Stimulated activated CD4-positive, alpha-beta T cell treated with anti-CD3 and anti-CD28 coated beads, Interleukin-1b, Interleukin-23, amount 100 ng/mL, for 48 hours (primary cell): ENCODE measurements at regions not wholly inside any gene's neighbourhood (a gene's known extent, or its start where the extent isn't known, plus 50 kb on each side); places are given as distances from the start of the nearest gene placed in this dataset.

ENCODE experiments used
- DNase-seq: peaks from one replicate; pipeline ENCODE4 v3.0.0-alpha.2; 2020

DNA sequence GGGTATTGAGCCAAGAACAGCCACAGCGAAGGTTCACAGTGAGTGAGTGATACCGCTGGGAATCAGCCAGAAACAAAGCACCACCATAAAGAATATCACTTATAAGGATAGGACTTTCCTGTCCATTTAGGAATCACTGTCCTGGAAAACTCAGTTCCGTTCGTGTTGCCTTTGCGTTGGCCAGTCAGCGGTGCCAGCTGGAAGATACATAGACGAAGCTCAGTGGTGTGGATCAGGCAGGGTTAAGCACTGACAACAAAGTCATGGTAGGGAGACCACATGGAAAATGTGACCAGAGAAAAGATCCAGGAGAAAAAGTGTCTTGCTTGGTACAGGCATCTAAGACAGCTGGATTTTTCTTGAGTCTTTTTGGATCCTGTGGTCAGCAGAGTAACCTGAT, 579.7 kb upstream of the DPP6 start:
- no peak for DNase-seq

- no peak for DNase-seq
Observed at GRCh38 chr7:153473185-153473584, 579.0 kb upstream of the DPP6 start.

DNA sequence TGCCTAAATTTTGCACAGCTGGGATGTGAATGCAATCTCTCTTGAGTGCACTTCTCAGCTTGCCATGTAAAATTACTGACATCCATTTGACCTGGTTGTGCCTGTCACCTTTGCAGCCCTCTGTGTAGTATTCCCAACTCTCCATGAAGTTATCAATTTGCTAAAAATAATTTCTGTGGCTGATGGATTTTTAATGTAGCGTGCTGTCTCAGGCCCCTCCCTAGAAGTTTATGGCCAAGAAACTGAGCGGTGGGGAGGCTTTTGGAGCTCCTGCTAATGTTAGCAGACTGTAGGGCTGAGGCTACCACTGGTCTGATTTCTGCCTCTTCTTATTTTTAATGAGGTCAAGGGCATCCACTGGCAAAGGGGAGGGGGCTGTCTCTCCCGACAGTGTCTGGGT, 577.0 kb upstream of the DPP6 start:
- no peak for DNase-seq

GRCh38 chr7:153476166-153476565, 576.0 kb upstream of the DPP6 start:
- DNase-seq, result no peak

DNA sequence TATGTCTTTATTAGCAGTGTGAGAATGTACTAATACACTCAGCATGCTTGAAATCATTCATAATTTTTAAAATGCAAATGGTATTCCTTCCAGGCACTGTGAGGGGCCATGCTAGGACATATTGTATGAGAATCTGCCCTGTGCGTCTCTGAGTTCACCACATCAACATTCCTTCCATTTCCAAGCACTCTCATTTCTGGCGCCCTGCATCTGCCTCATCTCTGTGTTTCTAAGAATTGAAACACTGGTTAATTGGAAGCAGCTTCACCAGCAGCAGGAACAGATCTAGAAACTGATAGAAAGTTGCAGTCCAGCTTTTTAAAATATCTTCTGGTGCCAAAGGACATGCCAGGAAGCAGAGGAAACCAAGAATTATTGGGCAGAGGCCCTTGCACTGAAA, 555.9 kb upstream of the DPP6 start:
- DNase-seq, result no peak

GRCh38 chr7:153503093-153503492, 549.1 kb upstream of the DPP6 start:
- no peak for DNase-seq

DNA sequence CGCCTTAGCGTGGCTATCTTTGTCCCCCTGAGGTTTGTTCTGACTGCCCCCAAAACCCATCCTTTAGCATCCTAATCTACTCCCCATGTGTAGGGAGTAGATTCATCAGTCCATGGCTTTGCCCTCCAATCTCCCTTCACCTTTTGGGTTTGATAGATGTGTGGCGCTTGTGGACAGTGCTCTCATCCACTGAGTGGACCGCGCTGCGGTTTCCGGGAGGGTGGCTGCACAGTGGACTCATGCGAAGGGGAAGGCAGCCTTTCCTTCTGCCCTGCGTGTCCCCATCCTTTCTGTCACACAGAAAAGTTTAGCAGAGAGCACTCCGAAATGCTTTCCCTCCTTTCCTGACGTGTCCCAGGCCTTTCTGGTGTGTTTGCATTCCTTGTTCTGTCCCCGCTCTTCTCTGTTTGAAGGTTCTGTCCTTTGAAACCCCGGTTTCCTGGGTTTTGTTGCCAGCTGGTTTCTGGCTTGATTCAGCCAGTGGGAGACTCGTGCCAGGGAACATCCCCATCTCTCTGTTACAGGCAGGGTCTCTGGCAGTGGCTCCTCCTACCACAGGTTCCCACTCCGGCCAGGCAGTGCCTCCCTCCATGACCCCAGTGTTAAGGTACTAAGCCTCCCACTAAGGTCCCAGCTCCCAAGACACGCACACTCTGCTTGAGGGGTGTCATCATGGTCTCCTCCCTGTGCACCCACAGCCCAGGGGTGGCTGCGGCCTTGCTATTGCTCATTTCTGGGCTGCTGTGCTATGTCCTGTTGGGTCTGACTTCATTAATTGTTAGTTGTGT, 547.7 kb upstream of the DPP6 start:
- DNase-seq, result no peak

DNA sequence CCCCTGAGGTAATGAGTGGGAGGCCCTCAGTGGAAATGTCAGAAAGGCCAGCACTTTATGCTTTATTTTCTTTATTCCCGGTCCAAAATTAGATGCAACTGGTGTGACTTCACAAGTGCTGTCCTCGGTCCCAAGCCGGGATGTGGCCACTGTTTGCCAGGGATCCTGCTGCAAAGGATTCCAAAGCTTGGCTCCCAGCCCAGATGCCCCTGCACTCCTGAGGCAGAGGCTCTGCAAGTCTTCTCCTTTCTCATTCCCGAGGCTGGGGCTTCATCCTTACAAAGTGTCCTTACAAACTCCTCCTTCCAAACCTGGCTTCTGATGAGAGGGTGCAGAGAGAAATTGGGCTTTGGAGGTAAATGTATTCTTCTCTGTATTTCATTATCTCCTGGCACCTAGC, 544.3 kb upstream of the DPP6 start:
- DNase-seq, result no peak

- DNase-seq, result no peak
Observed at GRCh38 chr7:153509768-153510167, 542.4 kb upstream of the DPP6 start.

DNA sequence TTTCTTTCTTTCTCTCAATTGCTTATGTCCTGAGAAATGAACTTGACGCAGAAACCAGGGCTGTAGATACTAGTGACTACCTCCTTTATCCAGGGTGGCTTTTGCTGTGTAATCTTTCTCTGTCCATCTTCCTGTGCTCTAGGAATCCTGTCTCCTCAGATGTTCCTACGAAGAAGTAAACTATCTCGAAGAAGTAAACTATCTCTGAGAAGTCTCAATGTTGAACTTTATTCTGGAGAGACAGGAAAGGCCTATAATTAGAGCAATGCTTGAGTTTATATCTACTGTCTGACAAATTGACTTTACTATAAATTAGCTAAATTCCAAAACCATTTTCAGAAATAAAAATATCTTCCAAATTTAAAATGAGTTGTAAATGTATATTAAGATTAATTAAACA, 541.5 kb upstream of the DPP6 start:
- no peak for DNase-seq

GRCh38 chr7:153514032-153514431, 538.2 kb upstream of the DPP6 start:
- DNase-seq, result no peak

- no peak for DNase-seq
Observed at GRCh38 chr7:153515359-153515758, 536.8 kb upstream of the DPP6 start.

- DNase-seq, result no peak
Observed at GRCh38 chr7:153518201-153518984, 533.8 kb upstream of the DPP6 start.

GRCh38 chr7:153521370-153521769, 530.8 kb upstream of the DPP6 start:
- DNase-seq, result no peak

DNA sequence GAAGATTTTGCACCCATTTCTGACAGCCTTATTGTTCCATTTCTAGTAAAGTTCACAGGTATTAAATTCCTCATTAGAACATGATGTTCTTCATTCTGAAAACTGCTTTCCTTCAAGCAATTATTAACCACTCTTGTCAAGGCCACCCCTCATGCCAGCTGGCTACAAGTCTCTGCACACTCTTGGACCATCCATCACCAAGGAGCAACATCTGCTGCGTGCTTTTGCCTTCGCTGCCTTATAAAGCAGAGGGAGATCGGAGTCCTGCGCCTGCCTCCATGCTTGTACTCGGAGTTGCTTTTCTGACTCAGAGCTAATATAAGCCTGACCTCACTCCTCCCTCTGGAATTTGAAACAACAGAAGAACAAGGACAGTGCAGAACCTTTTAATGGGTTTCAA, 529.9 kb upstream of the DPP6 start:
- no peak for DNase-seq

GRCh38 chr7:153523320-153524015, 528.7 kb upstream of the DPP6 start:
- DNase-seq, result no peak

GRCh38 chr7:153524070-153524601, 528.1 kb upstream of the DPP6 start:
- no peak for DNase-seq

- no peak for DNase-seq
Observed at GRCh38 chr7:153529100-153529499, 523.1 kb upstream of the DPP6 start.

DNA sequence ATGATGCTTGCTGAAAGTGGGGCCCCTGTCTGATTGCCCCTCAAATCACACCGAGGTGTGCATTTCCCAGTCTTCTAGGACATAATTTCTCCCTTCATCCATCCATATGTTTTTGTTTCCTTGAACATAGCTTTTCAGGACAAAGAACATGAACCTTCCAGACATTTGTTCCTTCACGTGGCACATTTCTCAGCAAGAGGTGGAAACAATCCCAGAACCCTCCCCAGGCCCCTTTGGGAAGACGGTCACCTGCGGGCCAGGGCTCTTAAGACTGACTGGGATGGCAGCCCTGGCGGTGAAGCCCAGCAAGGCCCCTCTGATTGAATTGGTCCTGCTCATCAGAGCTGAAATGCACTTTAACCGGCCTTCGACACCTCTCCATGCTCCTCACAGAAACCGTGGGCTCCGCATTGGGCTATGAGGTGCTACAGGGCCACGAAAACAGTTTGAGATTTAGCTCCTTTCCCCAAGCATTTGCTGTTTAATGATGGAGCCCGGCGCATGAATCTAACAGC, 522.5 kb upstream of the DPP6 start:
- no peak for DNase-seq

DNA sequence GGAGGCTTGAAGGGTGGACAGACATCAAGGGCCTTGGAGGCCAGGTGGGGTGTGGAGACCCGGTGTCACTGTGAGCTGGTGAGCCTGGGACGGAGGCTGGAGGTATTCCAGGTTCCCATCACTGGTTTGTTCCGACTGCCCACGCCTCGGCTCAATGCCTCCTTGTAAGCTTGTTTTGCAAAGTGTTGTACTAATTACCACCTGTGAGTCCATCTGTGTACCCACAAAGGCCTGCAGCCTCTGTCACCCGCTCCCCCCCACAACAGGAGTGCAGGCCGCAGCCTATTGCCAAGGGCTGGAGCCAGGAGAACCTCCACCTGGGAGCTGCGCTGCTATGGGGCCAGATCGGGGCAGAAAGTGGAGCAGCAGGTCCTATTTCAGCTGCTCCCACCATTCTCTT, 521.8 kb upstream of the DPP6 start:
- no peak for DNase-seq

- no peak for DNase-seq
Observed at GRCh38 chr7:153532326-153532725, 519.9 kb upstream of the DPP6 start.

DNA sequence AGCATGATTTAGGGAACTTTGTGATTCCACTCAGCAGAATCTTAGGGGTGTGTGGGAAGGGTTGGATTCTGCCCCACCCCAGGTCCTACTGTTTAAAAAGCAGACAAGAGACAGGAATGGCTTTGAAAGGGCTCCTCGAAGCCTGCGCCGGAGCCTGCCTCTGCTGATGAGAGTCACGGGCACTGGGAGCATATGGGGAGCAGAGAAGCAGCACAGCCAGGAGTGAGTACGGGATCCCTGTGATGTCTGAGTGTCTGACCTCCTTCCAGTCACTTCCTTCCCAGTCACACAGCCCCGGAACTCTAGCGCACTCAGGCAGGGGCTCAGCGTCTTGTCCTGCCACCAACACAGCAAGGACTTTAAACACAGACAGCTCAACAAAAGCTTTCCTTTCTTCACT, 514.9 kb upstream of the DPP6 start:
- DNase-seq, result no peak

GRCh38 chr7:153541903-153542302, 510.3 kb upstream of the DPP6 start:
- no peak for DNase-seq
